Gastrocnemius medialis (tissue), 4 donors: ENCODE measurements at regions not wholly inside any gene's neighbourhood (a gene's known extent, or its start where the extent isn't known, plus 50 kb on each side); places are given as distances from the start of the nearest gene placed in this dataset.

Experiments
- ATAC-seq, 2 donors: fragments of 150-250 bp; one replicate each; pipeline ENCODE4 v1.9.1; 2016
- DNase-seq, 2 donors: peaks; one replicate each; pipeline ENCODE4 v3.0.0-alpha.2; 2019
- H3K27ac ChIP-seq, 4 donors: fragments of 200-600 bp; sonication (generic); 1 replicate in 1 of 4; 2 replicates in 3 of 4; pipeline ENCODE4 v1.5.1; 2016 to 2018; ENCODE audit warnings: mild to moderate bottlenecking in 2 of 4, moderate library complexity in 1 of 4
- H3K27me3 ChIP-seq, 3 donors: fragments of 200-600 bp; sonication (generic) in 2 of 3; 1 replicate in 1 of 3; 2 replicates in 2 of 3; pipeline versions ENCODE4 v1.5.1 to v1.6.0; 2016 to 2019; ENCODE audit warnings: mild to moderate bottlenecking in 1 of 3, moderate library complexity in 1 of 3
- H3K36me3 ChIP-seq, 2 donors: fragments of 200-600 bp; sonication (generic) in 1 of 2; one replicate each; pipeline ENCODE4 v1.5.1; 2017 to 2018
- H3K4me1 ChIP-seq, 2 donors: fragments of 200-600 bp; sonication (generic) in 1 of 2; one replicate each; pipeline ENCODE4 v1.5.1; 2016 to 2017; ENCODE audit warnings: mild to moderate bottlenecking in 2 of 2
- H3K4me3 ChIP-seq, 4 donors: fragments of 200-600 bp; sonication (generic) in 3 of 4; 1 replicate in 1 of 4; 2 replicates in 3 of 4; pipeline ENCODE4 v1.5.1; 2016 to 2019; ENCODE audit warnings: mild to moderate bottlenecking in 2 of 4
- H3K9me3 ChIP-seq, 3 donors: fragments of 200-600 bp; sonication (generic) in 2 of 3; 1 replicate in 1 of 3; 2 replicates in 2 of 3; pipeline ENCODE4 v1.5.1; 2016 to 2019
- CTCF ChIP-seq, 5 experiments: fragments of 450-650 bp in 3 of 5; fragments of 200-600 bp in 2 of 5; sonication (generic) in 2 of 5; IDR thresholded peaks in 4 of 5; conservative IDR thresholded peaks in 1 of 5; 1 replicate in 4 of 5; 2 replicates in 1 of 5; pipeline ENCODE4 v1.5.1; 2016 to 2019; ENCODE audit warnings: antibody characterized with exemption in 5 of 5, mild to moderate bottlenecking in 3 of 5, moderate library complexity in 3 of 5
- POLR2A ChIP-seq, 2 donors: fragments of 450-650 bp; IDR thresholded peaks; one replicate each; pipeline ENCODE4 v1.6.1; 2017; ENCODE audit warnings: antibody characterized with exemption in 2 of 2, mild to moderate bottlenecking in 2 of 2, moderate library complexity in 2 of 2
- in situ Hi-C, 4 donors: fragments of 200-750 bp; cut with MboI; loops; one replicate each; pipeline versions ENCODE4 v1.15.0 to v1.8.0; 2017; ENCODE audit warnings: low sequenced_read_pairs in 4 of 4
- intact Hi-C: fragments of 100-400 bp; cut with DNase I; formaldehyde crosslinking; loops from one replicate; pipeline ENCODE4 v1.15.1; 2023; ENCODE audit warnings: low total_unique reads

GRCh38 chr5:148002451-148002850 lies 61.3 kb upstream of the SPINK5 start:
- TF ChIP-seq CTCF (IDR thresholded peaks at IDR 0.05 in 4 of 5, conservative IDR thresholded peaks at IDR 0.05 in 1 of 5) = no peak
- TF ChIP-seq POLR2A (IDR thresholded peaks at IDR 0.05) = no peak
- intact Hi-C loops = no loop called here
- no peak overlapping the region for H3K27ac ChIP-seq
- in situ Hi-C loops = no loop called here
- no peak for DNase-seq
- H3K4me3 ChIP-seq = no peak overlapping the region
- H3K4me1 ChIP-seq = no peaks in the 10 kb centered on the region
- no peak for ATAC-seq
- H3K9me3 ChIP-seq = no peaks in the 10 kb centered on the region
- no peaks in the 10 kb centered on the region for H3K36me3 ChIP-seq
- no peaks in the 10 kb centered on the region for H3K27me3 ChIP-seq

GRCh38 chr5:148000036-148000435 lies 63.7 kb upstream of the SPINK5 start:
- H3K27me3 ChIP-seq = no peaks in the 10 kb centered on the region
- ATAC-seq (no peak), DNase-seq (no peak)
- no peaks in the 10 kb centered on the region for H3K36me3 ChIP-seq
- no peaks in the 10 kb centered on the region for H3K9me3 ChIP-seq
- intact Hi-C loops = no loop called here
- H3K4me3 ChIP-seq = no peak overlapping the region
- no peak overlapping the region for H3K27ac ChIP-seq
- in situ Hi-C loops = no loop called here
- TF ChIP-seq POLR2A (IDR thresholded peaks at IDR 0.05) (no peak), CTCF (IDR thresholded peaks at IDR 0.05 in 4 of 5, conservative IDR thresholded peaks at IDR 0.05 in 1 of 5) (no peak)
- H3K4me1 ChIP-seq = no peaks in the 10 kb centered on the region

- DNase-seq (no peak), ATAC-seq (no peak)
- Histone ChIP-seq H3K36me3 (no peaks in the 10 kb centered on the region), H3K27ac (no peak overlapping the region), H3K4me1 (no peaks in the 10 kb centered on the region), H3K27me3 (no peaks in the 10 kb centered on the region), H3K9me3 (no peaks in the 10 kb centered on the region), H3K4me3 (no peak overlapping the region)
- intact Hi-C loops (no loop called here), in situ Hi-C loops (no loop called here)
- no peak for TF ChIP-seq CTCF (IDR thresholded peaks at IDR 0.05 in 4 of 5, conservative IDR thresholded peaks at IDR 0.05 in 1 of 5)
- TF ChIP-seq POLR2A (IDR thresholded peaks at IDR 0.05) = no peak
These were observed 65.1 kb upstream of the SPINK5 start for GRCh38 chr5:147998704-147999103.

GRCh38 chr5:147997486-147997885 lies 66.3 kb upstream of the SPINK5 start:
- no peak for DNase-seq
- H3K4me1 ChIP-seq = no peaks in the 10 kb centered on the region
- no peak for ATAC-seq
- H3K9me3 ChIP-seq = no peaks in the 10 kb centered on the region
- no peak overlapping the region for H3K27ac ChIP-seq
- H3K36me3 ChIP-seq = no peaks in the 10 kb centered on the region
- H3K4me3 ChIP-seq = no peak overlapping the region
- H3K27me3 ChIP-seq = no peaks in the 10 kb centered on the region
- intact Hi-C loops (no loop called here), in situ Hi-C loops (no loop called here)
- TF ChIP-seq CTCF (IDR thresholded peaks at IDR 0.05 in 4 of 5, conservative IDR thresholded peaks at IDR 0.05 in 1 of 5) (no peak), POLR2A (IDR thresholded peaks at IDR 0.05) (no peak)

GRCh38 chr5:147996379-147996778 lies 67.4 kb upstream of the SPINK5 start:
- Histone ChIP-seq H3K27me3 (no peaks in the 10 kb centered on the region), H3K4me3 (no peak overlapping the region), H3K27ac (no peak overlapping the region), H3K9me3 (no peaks in the 10 kb centered on the region), H3K4me1 (no peaks in the 10 kb centered on the region), H3K36me3 (no peaks in the 10 kb centered on the region)
- DNase-seq (no peak), ATAC-seq (no peak)
- TF ChIP-seq CTCF (IDR thresholded peaks at IDR 0.05 in 4 of 5, conservative IDR thresholded peaks at IDR 0.05 in 1 of 5) = no peak
- TF ChIP-seq POLR2A (IDR thresholded peaks at IDR 0.05) = no peak
- in situ Hi-C loops (no loop called here), intact Hi-C loops (no loop called here)
